HepG2 (cell line): ENCODE measurements at regions not wholly inside any gene's neighbourhood (a gene's known extent, or its start where the extent isn't known, plus 50 kb on each side); places are given as distances from the start of the nearest gene placed in this dataset.

Experiments
- BRF2 ChIP-seq: sonication (generic); formaldehyde crosslinking; IDR thresholded peaks from 2 replicates; pipeline ENCODE4 v1.8.1; 2022; ENCODE audit warnings: mild to moderate bottlenecking, missing genetic modification reagents
- ERF ChIP-seq: IDR thresholded peaks from 2 replicates; pipeline ENCODE4 v1.6.1; 2018; ENCODE audit warnings: missing biosample characterization, missing genetic modification reagents
- FOSL1 ChIP-seq: sonication (generic); formaldehyde crosslinking; IDR thresholded peaks from 2 replicates; pipeline ENCODE4 v1.9.0; 2021; ENCODE audit warnings: missing genetic modification reagents, borderline replicate concordance
- FOXK1 ChIP-seq: sonication (generic); formaldehyde crosslinking; IDR thresholded peaks from 2 replicates; pipeline ENCODE4 v1.4.0; 2020; ENCODE audit warnings: low read depth, missing genetic modification reagents, borderline replicate concordance
- GTF2F1 ChIP-seq: fragments of 150-350 bp; IDR thresholded peaks from 2 replicates; pipeline ENCODE4 v1.6.1; 2014; ENCODE audit warnings: low read length
- GTF3A ChIP-seq: sonication (generic); formaldehyde crosslinking; conservative IDR thresholded peaks from 2 replicates; pipeline ENCODE4 v1.4.0; 2020; ENCODE audit warnings: mild to moderate bottlenecking, missing genetic modification reagents
- HMG20A ChIP-seq: IDR thresholded peaks from 2 replicates; pipeline ENCODE4 v1.6.1; 2016; ENCODE audit warnings: borderline replicate concordance
- HNRNPH1 ChIP-seq: fragments of 200-400 bp; formaldehyde crosslinking; optimal IDR thresholded peaks from 2 replicates; pipeline ENCODE3; 2017; ENCODE audit warnings: mild to moderate bottlenecking, low read depth, low read length
- ISX ChIP-seq: sonication (generic); formaldehyde crosslinking; conservative IDR thresholded peaks from 2 replicates; pipeline ENCODE4 v1.5.0; 2020; ENCODE audit warnings: missing genetic modification reagents
- KLF9 ChIP-seq: IDR thresholded peaks from 2 replicates; pipeline ENCODE4 v1.6.1; 2016; ENCODE audit warnings: low read depth
- KMT2A ChIP-seq: sonication (generic); formaldehyde crosslinking; IDR thresholded peaks from 2 replicates; pipeline ENCODE4 v1.4.0; 2020; ENCODE audit warnings: missing genetic modification reagents
- MED8 ChIP-seq: sonication (generic); formaldehyde crosslinking; IDR thresholded peaks from 2 replicates; pipeline ENCODE4 v1.8.1; 2023; ENCODE audit warnings: mild to moderate bottlenecking, missing genetic modification reagents; ENCODE audit not compliant: insufficient replicate concordance
- MIER3 ChIP-seq: IDR thresholded peaks from 2 replicates; pipeline ENCODE4 v1.6.1; 2016; ENCODE audit warnings: missing compliant biosample characterization, borderline replicate concordance
- MIXL1 ChIP-seq: IDR thresholded peaks from 2 replicates; pipeline ENCODE4 v1.6.1; 2016
- NR2F6 ChIP-seq, 2 experiments: IDR thresholded peaks; 2 replicates each; pipeline ENCODE4 v1.6.1; 2016; ENCODE audit warnings: antibody characterized with exemption in 1 of 2, mild to moderate bottlenecking in 1 of 2
- PRDM10 ChIP-seq: sonication (generic); formaldehyde crosslinking; IDR thresholded peaks from 2 replicates; pipeline ENCODE4 v1.4.0; 2020; ENCODE audit warnings: low read depth, missing genetic modification reagents
- TAF1 ChIP-seq: sonication (generic); formaldehyde crosslinking; IDR thresholded peaks from 2 replicates; pipeline ENCODE4 v1.4.0; 2020; ENCODE audit warnings: missing genetic modification reagents
- ZFP36L2 ChIP-seq: sonication (generic); formaldehyde crosslinking; IDR thresholded peaks from 2 replicates; pipeline ENCODE4 v1.4.0; 2020; ENCODE audit warnings: missing genetic modification reagents
- ZMYM2 ChIP-seq: sonication (generic); formaldehyde crosslinking; IDR thresholded peaks from 2 replicates; pipeline ENCODE4 v1.8.0; 2022; ENCODE audit warnings: mild to moderate bottlenecking, missing genetic modification reagents
- ZNF256 ChIP-seq: sonication (generic); formaldehyde crosslinking; conservative IDR thresholded peaks from 2 replicates; pipeline ENCODE4 v1.4.0; 2020; ENCODE audit warnings: missing genetic modification reagents
- ZNF382 ChIP-seq: sonication (generic); formaldehyde crosslinking; IDR thresholded peaks from 2 replicates; pipeline ENCODE4 v1.5.0; 2020; ENCODE audit warnings: missing genetic modification reagents, mild to moderate bottlenecking, borderline replicate concordance
- ZNF615 ChIP-seq: sonication (generic); formaldehyde crosslinking; IDR thresholded peaks from 2 replicates; pipeline ENCODE4 v1.5.0; 2020; ENCODE audit warnings: mild to moderate bottlenecking, missing genetic modification reagents, borderline replicate concordance
- ZNF883 ChIP-seq: sonication (generic); formaldehyde crosslinking; IDR thresholded peaks from 2 replicates; pipeline ENCODE4 v1.5.1; 2020; ENCODE audit warnings: mild to moderate bottlenecking, missing genetic modification reagents; ENCODE audit errors: not compliant biosample characterization
- TF ChIP-seq, protein P1 (sequence below): sonication (generic); formaldehyde crosslinking; conservative IDR thresholded peaks from 2 replicates; pipeline ENCODE4 v1.8.0; 2022; ENCODE audit warnings: missing genetic modification reagents
- TF ChIP-seq, protein P2 (sequence below): IDR thresholded peaks from 2 replicates; pipeline ENCODE4 v1.6.1; 2012; ENCODE audit warnings: inconsistent platforms

DNA sequence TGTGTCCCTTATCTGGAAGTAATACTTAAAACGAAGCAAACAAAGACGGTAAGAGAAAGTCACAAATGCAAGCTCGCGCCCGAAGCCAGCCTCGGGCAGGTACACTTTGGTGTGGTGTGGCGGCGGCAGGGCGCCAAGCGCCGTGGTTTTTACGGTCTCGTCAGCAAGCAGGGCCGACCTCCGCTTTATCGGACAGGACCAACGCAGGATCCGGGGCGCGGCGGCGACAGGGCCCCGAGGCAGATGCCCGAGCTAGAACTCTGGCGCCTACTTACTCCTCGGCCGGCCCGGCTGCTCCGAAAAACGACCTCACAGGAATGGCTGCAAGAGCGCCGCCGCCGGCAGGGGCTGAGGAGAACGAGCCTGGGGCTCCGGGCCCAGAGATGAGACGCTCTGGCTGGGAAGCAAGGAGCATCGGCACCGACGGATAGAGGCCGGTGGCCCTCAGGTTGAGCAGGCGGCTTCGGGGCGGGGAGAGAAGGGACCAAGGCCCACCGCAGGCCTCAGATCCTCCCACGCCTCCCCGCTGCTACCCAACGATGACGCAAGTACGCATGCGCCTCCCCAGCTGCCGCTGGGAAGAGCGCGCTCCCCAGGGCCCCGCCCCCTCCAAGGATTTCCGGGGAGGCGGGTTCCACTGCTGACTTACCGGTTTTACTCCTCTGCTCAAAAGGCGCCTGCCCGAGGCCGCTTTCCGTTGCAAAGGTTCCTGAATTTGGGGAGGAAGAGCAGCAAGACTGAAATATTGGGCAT is 60.6 kb downstream of the FAM217A start (continued):
- TF ChIP-seq ZNF615 (CRISPR knock-in tag) (peak; percentile 94; the same call in 1 of the 2 replicates), KMT2A (CRISPR knock-in tag) (peak; percentile 98), MED8 (peak; percentile 89), MIXL1 (CRISPR knock-in tag) (no peak; the same call in 1 of the 2 replicates), HMG20A (CRISPR knock-in tag) (no peak), FOSL1 (CRISPR knock-in tag) (0 out of 2 replicates have a peak, but pooled peaks have one; percentile 17), GTF2F1 (no peak), TAF1 (CRISPR knock-in tag) (peak; percentile 99), KLF9 (CRISPR knock-in tag) (peak; percentile 81; the same call in 1 of the 2 replicates), ZNF382 (CRISPR knock-in tag) (no peak), GTF3A (CRISPR knock-in tag) (peak; percentile 57; the same call in 1 of the 2 replicates), PRDM10 (CRISPR knock-in tag) (no peak; the same call in none of the 2 replicates), ERF (CRISPR knock-in tag) (peak; percentile 79), ZFP36L2 (no peak), ZNF883 (CRISPR knock-in tag) (peak; percentile 97), ZMYM2 (CRISPR knock-in tag) (no peak; the same call in 1 of the 2 replicates), ISX (peak; percentile 89), HNRNPH1 (peak; percentile 65), FOXK1 (peak; percentile 12; the same call in 1 of the 2 replicates), BRF2 (CRISPR knock-in tag) (peak; percentile 93), ZNF256 (CRISPR knock-in tag) (peak; percentile 88; the same call in 1 of the 2 replicates), MIER3 (CRISPR knock-in tag) (peak; percentile 90), NR2F6 (IDR thresholded peaks at IDR 0.05) (0 out of 2 replicates have a peak, but pooled peaks have one; percentile 15), NR2F6 (CRISPR knock-in tag; IDR thresholded peaks at IDR 0.05) (0 out of 2 replicates have a peak, but pooled peaks have one; percentile 4)
- TF ChIP-seq, protein P1, sequence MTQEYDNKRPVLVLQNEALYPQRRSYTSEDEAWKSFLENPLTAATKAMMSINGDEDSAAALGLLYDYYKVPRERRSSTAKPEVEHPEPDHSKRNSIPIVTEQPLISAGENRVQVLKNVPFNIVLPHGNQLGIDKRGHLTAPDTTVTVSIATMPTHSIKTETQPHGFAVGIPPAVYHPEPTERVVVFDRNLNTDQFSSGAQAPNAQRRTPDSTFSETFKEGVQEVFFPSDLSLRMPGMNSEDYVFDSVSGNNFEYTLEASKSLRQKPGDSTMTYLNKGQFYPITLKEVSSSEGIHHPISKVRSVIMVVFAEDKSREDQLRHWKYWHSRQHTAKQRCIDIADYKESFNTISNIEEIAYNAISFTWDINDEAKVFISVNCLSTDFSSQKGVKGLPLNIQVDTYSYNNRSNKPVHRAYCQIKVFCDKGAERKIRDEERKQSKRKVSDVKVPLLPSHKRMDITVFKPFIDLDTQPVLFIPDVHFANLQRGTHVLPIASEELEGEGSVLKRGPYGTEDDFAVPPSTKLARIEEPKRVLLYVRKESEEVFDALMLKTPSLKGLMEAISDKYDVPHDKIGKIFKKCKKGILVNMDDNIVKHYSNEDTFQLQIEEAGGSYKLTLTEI: no peak
- TF ChIP-seq, protein P2, sequence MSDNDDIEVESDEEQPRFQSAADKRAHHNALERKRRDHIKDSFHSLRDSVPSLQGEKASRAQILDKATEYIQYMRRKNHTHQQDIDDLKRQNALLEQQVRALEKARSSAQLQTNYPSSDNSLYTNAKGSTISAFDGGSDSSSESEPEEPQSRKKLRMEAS: peak; percentile 89
